ENCODE measurements at regions not wholly inside any gene's neighbourhood (a gene's known extent, or its start where the extent isn't known, plus 50 kb on each side); places are given as distances from the start of the nearest gene placed in this dataset.

- Histone ChIP-seq H3K27me3 (no peaks in the 10 kb centered on the region), H3K36me3 (no peaks in the 10 kb centered on the region), H3K9me3 (peaks cover 4% of the 10 kb centered on the region), H3K4me1 (no peaks in the 10 kb centered on the region), H3K27ac (no peak overlapping the region), H3K4me3 (no peak overlapping the region)
- intact Hi-C loops (cut with DNase I): no loop called here
- no peak for DNase-seq (ENCODE audit: extremely low spot score in 2 of 2)
- TF ChIP-seq POLR2A (IDR thresholded peaks at IDR 0.05) (no peak), POLR2AphosphoS5 (IDR thresholded peaks at IDR 0.05; ENCODE audit: insufficient read depth in 1 of 2, low read depth in 1 of 2) (no peak)
- TF ChIP-seq, protein P1, sequence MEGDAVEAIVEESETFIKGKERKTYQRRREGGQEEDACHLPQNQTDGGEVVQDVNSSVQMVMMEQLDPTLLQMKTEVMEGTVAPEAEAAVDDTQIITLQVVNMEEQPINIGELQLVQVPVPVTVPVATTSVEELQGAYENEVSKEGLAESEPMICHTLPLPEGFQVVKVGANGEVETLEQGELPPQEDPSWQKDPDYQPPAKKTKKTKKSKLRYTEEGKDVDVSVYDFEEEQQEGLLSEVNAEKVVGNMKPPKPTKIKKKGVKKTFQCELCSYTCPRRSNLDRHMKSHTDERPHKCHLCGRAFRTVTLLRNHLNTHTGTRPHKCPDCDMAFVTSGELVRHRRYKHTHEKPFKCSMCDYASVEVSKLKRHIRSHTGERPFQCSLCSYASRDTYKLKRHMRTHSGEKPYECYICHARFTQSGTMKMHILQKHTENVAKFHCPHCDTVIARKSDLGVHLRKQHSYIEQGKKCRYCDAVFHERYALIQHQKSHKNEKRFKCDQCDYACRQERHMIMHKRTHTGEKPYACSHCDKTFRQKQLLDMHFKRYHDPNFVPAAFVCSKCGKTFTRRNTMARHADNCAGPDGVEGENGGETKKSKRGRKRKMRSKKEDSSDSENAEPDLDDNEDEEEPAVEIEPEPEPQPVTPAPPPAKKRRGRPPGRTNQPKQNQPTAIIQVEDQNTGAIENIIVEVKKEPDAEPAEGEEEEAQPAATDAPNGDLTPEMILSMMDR (IDR thresholded peaks at IDR 0.05): no peak
Measured at GRCh38 chr14:62347562-62348011, 585.4 kb downstream of the SNAPC1 start.

- no peak overlapping the region for H3K4me3 ChIP-seq
- H3K27me3 ChIP-seq: no peaks in the 10 kb centered on the region
- no peak for DNase-seq (ENCODE audit: extremely low spot score in 2 of 2)
- H3K9me3 ChIP-seq: peaks cover 2% of the 10 kb centered on the region
- intact Hi-C loops (cut with DNase I): no loop called here
- no peaks in the 10 kb centered on the region for H3K4me1 ChIP-seq
- TF ChIP-seq POLR2AphosphoS5 (IDR thresholded peaks at IDR 0.05; ENCODE audit: insufficient read depth in 1 of 2, low read depth in 1 of 2) (no peak), POLR2A (IDR thresholded peaks at IDR 0.05) (no peak)
- TF ChIP-seq, protein P1 (IDR thresholded peaks at IDR 0.05): no peak
- no peaks in the 10 kb centered on the region for H3K36me3 ChIP-seq
- no peak overlapping the region for H3K27ac ChIP-seq
Measured at GRCh38 chr14:62357362-62357761, 595.1 kb downstream of the SNAPC1 start.

- H3K36me3 ChIP-seq: no peaks in the 10 kb centered on the region
- no peak for TF ChIP-seq POLR2A (IDR thresholded peaks at IDR 0.05)
- no peak for TF ChIP-seq POLR2AphosphoS5 (IDR thresholded peaks at IDR 0.05; ENCODE audit: insufficient read depth in 1 of 2, low read depth in 1 of 2)
- TF ChIP-seq, protein P1 (IDR thresholded peaks at IDR 0.05): no peak
Measured at GRCh38 chr14:62364161-62364560, 601.9 kb downstream of the SNAPC1 start.

DNA sequence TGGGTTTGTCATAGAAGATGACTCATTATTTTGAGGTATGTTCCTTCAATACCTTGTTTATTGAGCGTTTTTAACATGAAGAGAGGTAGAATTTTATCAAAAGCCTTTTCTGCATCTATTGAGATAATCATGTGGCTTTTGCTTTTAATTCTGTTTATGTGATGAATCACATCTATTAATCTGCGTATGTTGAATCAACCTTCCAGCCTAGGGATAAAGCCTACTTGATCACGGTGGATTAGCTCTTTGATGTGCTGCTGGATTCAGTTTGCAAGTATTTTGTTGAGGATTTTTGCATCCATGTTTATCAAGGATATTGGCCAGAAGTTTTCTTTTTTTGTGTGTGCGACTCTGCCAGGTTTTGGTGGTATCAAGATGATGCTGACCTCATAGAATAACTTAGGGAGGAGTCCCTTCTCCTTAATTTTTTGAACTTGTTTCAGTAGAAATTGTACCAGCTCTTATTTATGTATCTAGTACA is 602.6 kb downstream of the SNAPC1 start:
- TF ChIP-seq POLR2A (IDR thresholded peaks at IDR 0.05) (no peak), POLR2AphosphoS5 (IDR thresholded peaks at IDR 0.05; ENCODE audit: insufficient read depth in 1 of 2, low read depth in 1 of 2) (no peak)
- TF ChIP-seq, protein P1 (IDR thresholded peaks at IDR 0.05): no peak

More at GRCh38 chr14:62364161-62364560, 601.9 kb downstream of the SNAPC1 start:
- Histone ChIP-seq H3K9me3 (no peaks in the 10 kb centered on the region), H3K27ac (no peak overlapping the region), H3K4me1 (no peaks in the 10 kb centered on the region), H3K4me3 (no peak overlapping the region), H3K27me3 (no peaks in the 10 kb centered on the region)
- DNase-seq (ENCODE audit: extremely low spot score in 2 of 2): no peak
- intact Hi-C loops (cut with DNase I): no loop called here

DNA sequence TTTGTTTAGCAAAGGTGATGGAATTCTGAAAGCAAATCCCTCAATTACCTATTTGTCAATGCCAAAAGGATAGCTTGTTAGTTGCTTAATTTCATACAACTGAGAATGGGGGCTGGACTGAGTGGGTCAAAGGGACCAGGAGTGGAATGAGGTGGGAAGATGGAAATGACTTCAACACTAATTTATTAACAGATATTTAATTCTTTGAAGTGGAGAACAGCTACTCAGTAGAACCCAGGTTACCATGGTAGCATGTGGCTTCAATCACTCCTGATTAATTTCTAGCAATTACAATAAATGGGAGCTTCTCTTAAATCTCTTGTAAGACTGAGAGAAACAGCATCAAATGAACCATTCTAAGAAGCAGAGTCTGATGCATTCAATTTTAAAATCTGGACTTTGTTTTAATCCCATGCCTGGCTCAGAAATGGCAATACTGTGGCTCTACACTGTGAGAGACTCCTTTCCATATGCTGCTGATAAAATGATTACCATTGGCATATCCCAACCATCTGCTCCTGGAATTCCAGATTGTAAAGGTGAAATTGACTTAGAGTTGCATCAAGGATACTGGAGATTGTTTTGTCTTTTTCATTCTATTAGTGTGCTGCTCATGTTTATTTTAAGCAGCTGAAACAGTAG is 607.8 kb downstream of the SNAPC1 start:
- H3K27me3 ChIP-seq: no peaks in the 10 kb centered on the region
- H3K4me3 ChIP-seq: no peak overlapping the region
- TF ChIP-seq POLR2A (IDR thresholded peaks at IDR 0.05): no peak
- no peak for TF ChIP-seq POLR2AphosphoS5 (IDR thresholded peaks at IDR 0.05; ENCODE audit: insufficient read depth in 1 of 2, low read depth in 1 of 2)
- TF ChIP-seq, protein P1 (IDR thresholded peaks at IDR 0.05): no peak
- H3K4me1 ChIP-seq: no peaks in the 10 kb centered on the region
- no peaks in the 10 kb centered on the region for H3K36me3 ChIP-seq
- H3K27ac ChIP-seq: no peak overlapping the region
- intact Hi-C loops (cut with DNase I): no loop called here
- H3K9me3 ChIP-seq: no peaks in the 10 kb centered on the region
- no peak for DNase-seq (ENCODE audit: extremely low spot score in 2 of 2)

More for the DNA sequence above, 602.6 kb downstream of the SNAPC1 start:
- Histone ChIP-seq H3K27ac (no peak overlapping the region), H3K9me3 (no peaks in the 10 kb centered on the region), H3K36me3 (no peaks in the 10 kb centered on the region), H3K4me3 (no peak overlapping the region), H3K4me1 (no peaks in the 10 kb centered on the region), H3K27me3 (no peaks in the 10 kb centered on the region)
- intact Hi-C loops (cut with DNase I): no loop called here
- DNase-seq (ENCODE audit: extremely low spot score in 2 of 2): no peak

All from vagina (tissue), 2 donors.